Endothelial cell of umbilical vein (primary cell): ENCODE measurements at regions not wholly inside any gene's neighbourhood (a gene's known extent, or its start where the extent isn't known, plus 50 kb on each side); places are given as distances from the start of the nearest gene placed in this dataset.

Experiments used
- CTCF ChIP-seq, 2 donors: IDR thresholded peaks; 1 replicate in 1 of 2; 2 replicates in 1 of 2; pipeline ENCODE4 v1.5.1; 2011; ENCODE audit warnings: low read length in 2 of 2, mild to moderate bottlenecking in 2 of 2, moderate library complexity in 2 of 2, control low read depth in 1 of 2, inconsistent platforms in 1 of 2, low read depth in 1 of 2; ENCODE audit not compliant: insufficient read depth in 1 of 2; ENCODE audit errors: extremely low read depth in 1 of 2
- EZH2 ChIP-seq: IDR thresholded peaks from 2 replicates; pipeline ENCODE4 v1.6.1; 2012; ENCODE audit warnings: borderline replicate concordance, low read depth, mild to moderate bottlenecking, moderate library complexity, low read length, inconsistent platforms; ENCODE audit not compliant: severe bottlenecking
- MAX ChIP-seq: IDR thresholded peaks from 2 replicates; pipeline ENCODE4 v1.6.1; 2011; ENCODE audit not compliant: insufficient read depth, insufficient read length
- POLR2AphosphoS5 ChIP-seq: IDR thresholded peaks from 2 replicates; pipeline ENCODE4 v1.6.1; 2012; ENCODE audit warnings: low read depth, mild to moderate bottlenecking, control low read depth, low read length, moderate library complexity; ENCODE audit not compliant: insufficient read depth

DNA sequence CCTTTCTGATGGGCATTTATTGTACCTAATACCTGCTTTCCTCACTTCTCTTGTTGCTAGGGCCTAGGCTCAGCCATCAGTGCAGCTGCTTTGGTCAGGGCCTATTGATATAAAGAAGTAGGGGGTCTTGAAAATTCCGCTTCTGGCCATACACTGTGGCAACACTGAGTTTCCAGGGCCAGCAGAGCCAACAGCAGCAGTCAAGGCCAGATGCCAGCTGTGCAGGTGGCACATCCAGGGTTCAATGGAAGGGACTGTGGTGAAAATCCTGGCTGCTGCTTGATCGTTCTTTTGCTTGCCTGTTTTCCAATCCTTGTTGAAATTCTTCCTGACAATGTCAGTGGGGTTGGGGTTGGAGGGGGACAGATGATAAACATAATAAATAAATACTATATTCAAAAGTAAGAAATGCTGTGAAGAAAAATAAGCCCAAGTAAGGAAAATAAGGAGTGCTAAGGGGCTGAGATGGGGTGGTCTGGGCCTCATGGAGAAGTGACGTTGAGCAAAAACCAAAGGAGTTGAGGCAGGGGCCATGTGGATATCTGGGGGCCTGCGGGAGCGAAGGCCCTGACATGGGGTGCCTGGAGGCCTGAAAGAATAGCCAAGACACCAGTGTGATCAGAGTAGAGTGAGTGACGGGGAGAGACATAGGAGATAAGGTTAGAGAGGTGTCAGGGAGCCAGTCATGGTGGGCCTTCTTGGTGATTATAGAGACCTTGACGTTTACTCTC is 91.0 kb upstream of the ALDH1B1 start:
- TF ChIP-seq CTCF (IDR thresholded peaks at IDR 0.05; ENCODE audit: extremely low read depth in 1 of 2, insufficient read depth in 1 of 2, low read depth in 1 of 2, low read length in 2 of 2) (no peak), EZH2 (no peak), MAX (no peak), POLR2AphosphoS5 (no peak)
